ENCODE measurements at regions not wholly inside any gene's neighbourhood (a gene's known extent, or its start where the extent isn't known, plus 50 kb on each side); places are given as distances from the start of the nearest gene placed in this dataset.

DNA sequence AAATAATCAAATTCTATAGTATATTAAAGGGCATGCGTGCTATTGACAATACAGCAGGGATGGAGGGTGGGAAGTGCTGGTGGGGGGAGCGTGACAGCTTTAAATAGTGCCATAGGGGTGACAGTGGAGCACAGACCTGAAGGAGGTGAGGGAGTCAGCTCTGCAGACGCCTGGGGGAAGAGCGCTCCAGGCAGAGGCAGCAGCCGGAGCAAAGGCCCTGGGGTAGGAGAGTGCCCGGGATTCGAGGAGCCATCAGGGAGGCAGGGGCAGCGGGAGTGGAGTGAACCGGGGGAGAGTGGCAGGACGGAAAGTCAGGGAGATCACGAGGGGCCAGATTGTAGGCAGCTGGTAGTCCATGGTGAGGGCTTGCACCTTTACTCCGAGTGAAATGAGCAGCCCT is 78.4 kb upstream of the CCDC167 start:
- TF ChIP-seq, protein P1, sequence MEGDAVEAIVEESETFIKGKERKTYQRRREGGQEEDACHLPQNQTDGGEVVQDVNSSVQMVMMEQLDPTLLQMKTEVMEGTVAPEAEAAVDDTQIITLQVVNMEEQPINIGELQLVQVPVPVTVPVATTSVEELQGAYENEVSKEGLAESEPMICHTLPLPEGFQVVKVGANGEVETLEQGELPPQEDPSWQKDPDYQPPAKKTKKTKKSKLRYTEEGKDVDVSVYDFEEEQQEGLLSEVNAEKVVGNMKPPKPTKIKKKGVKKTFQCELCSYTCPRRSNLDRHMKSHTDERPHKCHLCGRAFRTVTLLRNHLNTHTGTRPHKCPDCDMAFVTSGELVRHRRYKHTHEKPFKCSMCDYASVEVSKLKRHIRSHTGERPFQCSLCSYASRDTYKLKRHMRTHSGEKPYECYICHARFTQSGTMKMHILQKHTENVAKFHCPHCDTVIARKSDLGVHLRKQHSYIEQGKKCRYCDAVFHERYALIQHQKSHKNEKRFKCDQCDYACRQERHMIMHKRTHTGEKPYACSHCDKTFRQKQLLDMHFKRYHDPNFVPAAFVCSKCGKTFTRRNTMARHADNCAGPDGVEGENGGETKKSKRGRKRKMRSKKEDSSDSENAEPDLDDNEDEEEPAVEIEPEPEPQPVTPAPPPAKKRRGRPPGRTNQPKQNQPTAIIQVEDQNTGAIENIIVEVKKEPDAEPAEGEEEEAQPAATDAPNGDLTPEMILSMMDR (IDR thresholded peaks at IDR 0.05) = no peak
- no peak for TF ChIP-seq POLR2AphosphoS5 (IDR thresholded peaks at IDR 0.05; ENCODE audit: low read depth, low read length)
- TF ChIP-seq, protein P2, sequence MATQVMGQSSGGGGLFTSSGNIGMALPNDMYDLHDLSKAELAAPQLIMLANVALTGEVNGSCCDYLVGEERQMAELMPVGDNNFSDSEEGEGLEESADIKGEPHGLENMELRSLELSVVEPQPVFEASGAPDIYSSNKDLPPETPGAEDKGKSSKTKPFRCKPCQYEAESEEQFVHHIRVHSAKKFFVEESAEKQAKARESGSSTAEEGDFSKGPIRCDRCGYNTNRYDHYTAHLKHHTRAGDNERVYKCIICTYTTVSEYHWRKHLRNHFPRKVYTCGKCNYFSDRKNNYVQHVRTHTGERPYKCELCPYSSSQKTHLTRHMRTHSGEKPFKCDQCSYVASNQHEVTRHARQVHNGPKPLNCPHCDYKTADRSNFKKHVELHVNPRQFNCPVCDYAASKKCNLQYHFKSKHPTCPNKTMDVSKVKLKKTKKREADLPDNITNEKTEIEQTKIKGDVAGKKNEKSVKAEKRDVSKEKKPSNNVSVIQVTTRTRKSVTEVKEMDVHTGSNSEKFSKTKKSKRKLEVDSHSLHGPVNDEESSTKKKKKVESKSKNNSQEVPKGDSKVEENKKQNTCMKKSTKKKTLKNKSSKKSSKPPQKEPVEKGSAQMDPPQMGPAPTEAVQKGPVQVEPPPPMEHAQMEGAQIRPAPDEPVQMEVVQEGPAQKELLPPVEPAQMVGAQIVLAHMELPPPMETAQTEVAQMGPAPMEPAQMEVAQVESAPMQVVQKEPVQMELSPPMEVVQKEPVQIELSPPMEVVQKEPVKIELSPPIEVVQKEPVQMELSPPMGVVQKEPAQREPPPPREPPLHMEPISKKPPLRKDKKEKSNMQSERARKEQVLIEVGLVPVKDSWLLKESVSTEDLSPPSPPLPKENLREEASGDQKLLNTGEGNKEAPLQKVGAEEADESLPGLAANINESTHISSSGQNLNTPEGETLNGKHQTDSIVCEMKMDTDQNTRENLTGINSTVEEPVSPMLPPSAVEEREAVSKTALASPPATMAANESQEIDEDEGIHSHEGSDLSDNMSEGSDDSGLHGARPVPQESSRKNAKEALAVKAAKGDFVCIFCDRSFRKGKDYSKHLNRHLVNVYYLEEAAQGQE (IDR thresholded peaks at IDR 0.05; ENCODE audit: insufficient read depth in 1 of 2, low read depth in 2 of 2, low read length in 1 of 2) = no peak

Measured in Panc1 (cell line).